ENCODE measurements at regions not wholly inside any gene's neighbourhood (a gene's known extent, or its start where the extent isn't known, plus 50 kb on each side); places are given as distances from the start of the nearest gene placed in this dataset.

DNA sequence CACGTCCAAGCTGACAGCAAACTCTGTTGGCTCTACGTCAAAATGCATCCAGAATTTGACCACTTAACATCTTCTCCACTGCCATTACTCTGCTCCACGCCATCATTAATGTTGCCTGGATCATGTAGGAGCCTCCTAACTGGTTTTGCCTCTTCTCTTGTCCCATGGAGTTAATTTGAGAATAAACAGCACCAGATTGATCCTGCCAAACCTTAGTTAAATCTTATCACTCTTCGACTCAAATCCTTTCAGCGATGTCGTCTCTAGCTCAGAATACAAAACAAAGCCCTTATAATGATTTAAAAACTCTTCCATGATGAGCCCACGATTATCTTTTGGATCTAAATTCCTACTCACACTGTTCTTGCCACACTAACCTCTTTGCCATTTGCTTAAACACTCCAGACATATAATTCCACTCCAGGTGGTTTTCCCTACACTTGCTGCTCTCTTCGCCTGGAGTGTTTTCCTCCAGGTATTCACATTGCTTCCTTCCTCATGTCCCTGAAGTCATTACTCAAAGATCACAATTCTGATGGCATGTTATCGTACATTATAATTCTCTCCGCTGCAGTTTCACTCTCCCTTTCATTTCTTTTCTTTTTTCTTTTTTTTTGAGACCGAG lies 90.7 kb upstream of the KCNK2 start:
- H2AFZ ChIP-seq (ENCODE audit: low read length), result no peak overlapping the region
- no peak overlapping the region for H2BK15ac ChIP-seq (ENCODE audit: low read length)
- H3K36me3 ChIP-seq (replicated peaks in 1 of 2; ENCODE audit: control insufficient read depth in 2 of 2, insufficient read depth in 2 of 2, low read length in 2 of 2), result no peaks in the 10 kb centered on the region
- no peak overlapping the region for H2AK5ac ChIP-seq (ENCODE audit: low read depth, low read length)
- H3K79me1 ChIP-seq (ENCODE audit: low read depth, low read length), result no peaks in the 10 kb centered on the region
- no peak overlapping the region for H3K27ac ChIP-seq (replicated peaks; ENCODE audit: low read length)
- no peak for DNase-seq (ENCODE audit: low spot score)
- H3K14ac ChIP-seq (ENCODE audit: low read length), result no peak overlapping the region
- no peak overlapping the region for H4K91ac ChIP-seq (ENCODE audit: low read depth, low read length, poor library complexity)
- no peak overlapping the region for H3K18ac ChIP-seq (ENCODE audit: low read length)
- H3K23ac ChIP-seq (ENCODE audit: low read depth, low read length, poor library complexity), result no peak overlapping the region
- H4K8ac ChIP-seq (ENCODE audit: low read depth, low read length), result no peak overlapping the region
- H3K27me3 ChIP-seq (ENCODE audit: control insufficient read depth in 3 of 3, insufficient read depth in 3 of 3, low read depth in 1 of 3, low read length in 3 of 3), result no peaks in the 10 kb centered on the region
- no peak overlapping the region for H3K4me3 ChIP-seq (ENCODE audit: low read length in 2 of 2)
- H2BK12ac ChIP-seq (ENCODE audit: low read length), result no peak overlapping the region
- H3K9ac ChIP-seq (ENCODE audit: low read depth, low read length, poor library complexity), result no peak overlapping the region
- no CpG with 5 or more reads among the region's 11 CpGs for WGBS, 2 donors (ENCODE audit: extremely low coverage in 2 of 2, insufficient read length in 2 of 2, insufficient replicate concordance in 1 of 2)
- no peaks in the 10 kb centered on the region for H3K4me1 ChIP-seq (ENCODE audit: control insufficient read depth in 2 of 2, insufficient read depth in 1 of 2, low read depth in 1 of 2, low read length in 2 of 2)
- no peak overlapping the region for H2BK5ac ChIP-seq (ENCODE audit: low read length)
- no peak overlapping the region for H3K4ac ChIP-seq (ENCODE audit: low read length)
- H3K4me2 ChIP-seq (ENCODE audit: insufficient read depth, low read length, poor library complexity, severe bottlenecking), result no peak overlapping the region
- no peaks in the 10 kb centered on the region for H3K9me3 ChIP-seq (replicated peaks in 1 of 2; ENCODE audit: control insufficient read depth in 2 of 2, insufficient read depth in 1 of 2, low read depth in 1 of 2, low read length in 2 of 2)
- H2BK120ac ChIP-seq (ENCODE audit: low read depth, low read length), result no peak overlapping the region

DNA sequence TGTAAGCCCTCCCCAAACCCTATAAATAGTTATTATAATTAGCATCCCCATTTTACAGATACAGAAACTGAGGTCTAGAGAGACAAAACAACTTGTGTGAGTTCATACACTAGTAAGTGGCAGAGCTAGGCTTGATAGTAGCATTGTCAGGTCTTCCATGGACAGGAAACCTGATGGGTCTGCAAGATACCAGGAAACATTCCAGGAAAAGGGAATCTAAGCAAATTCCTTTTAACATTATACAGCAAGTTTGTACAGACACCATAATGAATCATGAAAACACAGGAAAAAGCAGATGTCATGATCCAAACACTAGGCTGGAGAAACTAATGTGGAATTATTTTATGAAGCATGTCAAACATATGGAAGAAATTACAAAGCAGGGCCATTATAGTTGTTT lies 89.1 kb upstream of the KCNK2 start:
- no peak overlapping the region for H3K14ac ChIP-seq (ENCODE audit: low read length)
- no peak overlapping the region for H3K23ac ChIP-seq (ENCODE audit: low read depth, low read length, poor library complexity)
- H3K36me3 ChIP-seq (replicated peaks in 1 of 2; ENCODE audit: control insufficient read depth in 2 of 2, insufficient read depth in 2 of 2, low read length in 2 of 2), result no peaks in the 10 kb centered on the region
- H2BK15ac ChIP-seq (ENCODE audit: low read length), result no peak overlapping the region
- H3K27me3 ChIP-seq (ENCODE audit: control insufficient read depth in 3 of 3, insufficient read depth in 3 of 3, low read depth in 1 of 3, low read length in 3 of 3), result no peaks in the 10 kb centered on the region
- no peak overlapping the region for H3K9ac ChIP-seq (ENCODE audit: low read depth, low read length, poor library complexity)
- no peak overlapping the region for H2BK12ac ChIP-seq (ENCODE audit: low read length)
- H3K4me2 ChIP-seq (ENCODE audit: insufficient read depth, low read length, poor library complexity, severe bottlenecking), result no peak overlapping the region
- H3K9me3 ChIP-seq (replicated peaks in 1 of 2; ENCODE audit: control insufficient read depth in 2 of 2, insufficient read depth in 1 of 2, low read depth in 1 of 2, low read length in 2 of 2), result no peaks in the 10 kb centered on the region
- H4K8ac ChIP-seq (ENCODE audit: low read depth, low read length), result no peak overlapping the region
- H3K4me1 ChIP-seq (ENCODE audit: control insufficient read depth in 2 of 2, insufficient read depth in 1 of 2, low read depth in 1 of 2, low read length in 2 of 2), result no peaks in the 10 kb centered on the region
- H4K91ac ChIP-seq (ENCODE audit: low read depth, low read length, poor library complexity), result no peak overlapping the region
- H2BK5ac ChIP-seq (ENCODE audit: low read length), result no peak overlapping the region
- H2AK5ac ChIP-seq (ENCODE audit: low read depth, low read length), result no peak overlapping the region
- H2BK120ac ChIP-seq (ENCODE audit: low read depth, low read length), result no peak overlapping the region
- no peak overlapping the region for H3K4ac ChIP-seq (ENCODE audit: low read length)
- H3K18ac ChIP-seq (ENCODE audit: low read length), result no peak overlapping the region
- no peaks in the 10 kb centered on the region for H3K79me1 ChIP-seq (ENCODE audit: low read depth, low read length)
- no peak overlapping the region for H3K27ac ChIP-seq (replicated peaks; ENCODE audit: low read length)
- no peak overlapping the region for H3K4me3 ChIP-seq (ENCODE audit: low read length in 2 of 2)
- no peak overlapping the region for H2AFZ ChIP-seq (ENCODE audit: low read length)
- DNase-seq (ENCODE audit: low spot score), result no peak

DNA sequence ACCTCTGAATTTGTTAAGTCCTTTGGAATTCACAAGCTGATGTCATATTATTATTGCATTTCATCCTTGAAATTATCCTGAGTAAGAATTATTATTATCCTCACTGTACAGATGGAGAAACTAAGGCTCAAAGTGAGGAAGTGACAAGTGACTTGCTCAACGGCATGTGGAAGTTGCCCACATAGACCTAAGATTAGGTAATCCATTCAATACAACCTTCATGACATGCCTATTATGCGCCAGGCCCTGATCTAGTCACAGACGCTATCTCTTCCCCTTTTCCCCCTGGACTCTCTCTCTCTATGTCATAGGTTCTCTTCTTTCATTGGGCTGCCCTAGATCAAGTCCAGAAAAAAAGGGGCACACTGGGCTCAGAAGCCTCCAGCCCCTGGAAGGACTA lies 84.9 kb upstream of the KCNK2 start:
- Histone ChIP-seq H2BK15ac (ENCODE audit: low read length) (no peak overlapping the region), H3K18ac (ENCODE audit: low read length) (no peak overlapping the region), H3K79me1 (ENCODE audit: low read depth, low read length) (no peaks in the 10 kb centered on the region), H3K23ac (ENCODE audit: low read depth, low read length, poor library complexity) (no peak overlapping the region), H2AFZ (ENCODE audit: low read length) (no peak overlapping the region), H3K14ac (ENCODE audit: low read length) (no peak overlapping the region), H2BK5ac (ENCODE audit: low read length) (no peak overlapping the region), H3K27me3 (ENCODE audit: control insufficient read depth in 3 of 3, insufficient read depth in 3 of 3, low read depth in 1 of 3, low read length in 3 of 3) (no peaks in the 10 kb centered on the region), H3K36me3 (replicated peaks in 1 of 2; ENCODE audit: control insufficient read depth in 2 of 2, insufficient read depth in 2 of 2, low read length in 2 of 2) (no peaks in the 10 kb centered on the region), H3K4ac (ENCODE audit: low read length) (no peak overlapping the region), H3K27ac (replicated peaks; ENCODE audit: low read length) (no peak overlapping the region), H2AK5ac (ENCODE audit: low read depth, low read length) (no peak overlapping the region), H3K9ac (ENCODE audit: low read depth, low read length, poor library complexity) (no peak overlapping the region), H2BK120ac (ENCODE audit: low read depth, low read length) (no peak overlapping the region), H2BK12ac (ENCODE audit: low read length) (no peak overlapping the region), H3K9me3 (replicated peaks in 1 of 2; ENCODE audit: control insufficient read depth in 2 of 2, insufficient read depth in 1 of 2, low read depth in 1 of 2, low read length in 2 of 2) (no peaks in the 10 kb centered on the region), H3K4me1 (ENCODE audit: control insufficient read depth in 2 of 2, insufficient read depth in 1 of 2, low read depth in 1 of 2, low read length in 2 of 2) (no peaks in the 10 kb centered on the region), H3K4me3 (ENCODE audit: low read length in 2 of 2) (no peak overlapping the region), H4K91ac (ENCODE audit: low read depth, low read length, poor library complexity) (no peak overlapping the region), H3K4me2 (ENCODE audit: insufficient read depth, low read length, poor library complexity, severe bottlenecking) (no peak overlapping the region), H4K8ac (ENCODE audit: low read depth, low read length) (no peak overlapping the region)
- no peak for DNase-seq (ENCODE audit: low spot score)
- WGBS, 2 donors (ENCODE audit: extremely low coverage in 2 of 2, insufficient read length in 2 of 2, insufficient replicate concordance in 1 of 2), result no CpG with 5 or more reads among the region's 3 CpGs

DNA sequence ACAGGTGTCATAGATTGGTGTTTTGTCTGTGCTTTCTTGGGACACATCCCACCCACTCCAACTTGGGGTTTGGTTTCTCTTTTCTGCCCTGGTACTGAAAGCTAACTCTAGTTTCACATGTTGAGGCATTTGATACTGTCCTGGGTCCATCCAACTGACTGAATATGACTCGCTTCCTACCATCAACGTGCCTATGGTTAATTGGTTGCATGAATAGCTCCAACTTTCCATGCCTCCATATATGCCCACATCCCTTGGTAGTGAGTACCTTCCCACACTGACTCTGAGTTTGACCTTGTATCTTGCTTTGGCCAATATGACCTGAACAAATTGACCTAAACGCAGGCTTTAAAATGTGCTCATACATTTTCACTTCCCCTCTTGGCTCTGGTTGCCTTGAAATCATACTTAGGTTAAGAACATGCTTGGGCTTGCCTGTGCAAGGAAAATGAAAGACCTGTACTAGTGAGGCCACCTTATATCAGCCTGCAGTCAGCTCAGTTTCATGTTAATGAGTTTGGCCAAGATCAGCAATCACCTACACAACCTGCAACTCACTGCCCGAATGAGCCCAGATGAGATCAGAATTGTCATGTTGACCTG lies 81.0 kb upstream of the KCNK2 start:
- Histone ChIP-seq H3K23ac (ENCODE audit: low read depth, low read length, poor library complexity) (no peak overlapping the region), H2AFZ (ENCODE audit: low read length) (no peak overlapping the region), H3K4me1 (ENCODE audit: control insufficient read depth in 2 of 2, insufficient read depth in 1 of 2, low read depth in 1 of 2, low read length in 2 of 2) (no peaks in the 10 kb centered on the region), H3K4me3 (ENCODE audit: low read length in 2 of 2) (no peak overlapping the region), H3K27ac (replicated peaks; ENCODE audit: low read length) (no peak overlapping the region), H3K9ac (ENCODE audit: low read depth, low read length, poor library complexity) (no peak overlapping the region), H2BK12ac (ENCODE audit: low read length) (no peak overlapping the region), H4K8ac (ENCODE audit: low read depth, low read length) (no peak overlapping the region), H3K4me2 (ENCODE audit: insufficient read depth, low read length, poor library complexity, severe bottlenecking) (no peak overlapping the region), H3K36me3 (replicated peaks in 1 of 2; ENCODE audit: control insufficient read depth in 2 of 2, insufficient read depth in 2 of 2, low read length in 2 of 2) (no peaks in the 10 kb centered on the region), H2BK15ac (ENCODE audit: low read length) (no peak overlapping the region), H4K91ac (ENCODE audit: low read depth, low read length, poor library complexity) (no peak overlapping the region), H3K79me1 (ENCODE audit: low read depth, low read length) (no peaks in the 10 kb centered on the region), H3K4ac (ENCODE audit: low read length) (no peak overlapping the region), H2AK5ac (ENCODE audit: low read depth, low read length) (no peak overlapping the region), H2BK120ac (ENCODE audit: low read depth, low read length) (no peak overlapping the region), H2BK5ac (ENCODE audit: low read length) (no peak overlapping the region), H3K14ac (ENCODE audit: low read length) (no peak overlapping the region), H3K27me3 (ENCODE audit: control insufficient read depth in 3 of 3, insufficient read depth in 3 of 3, low read depth in 1 of 3, low read length in 3 of 3) (no peaks in the 10 kb centered on the region), H3K18ac (ENCODE audit: low read length) (no peak overlapping the region), H3K9me3 (replicated peaks in 1 of 2; ENCODE audit: control insufficient read depth in 2 of 2, insufficient read depth in 1 of 2, low read depth in 1 of 2, low read length in 2 of 2) (no peaks in the 10 kb centered on the region)
- WGBS, 2 donors (ENCODE audit: extremely low coverage in 2 of 2, insufficient read length in 2 of 2, insufficient replicate concordance in 1 of 2), result no CpG with 5 or more reads among the region's 4 CpGs
- DNase-seq (ENCODE audit: low spot score), result no peak

Data from neuronal stem cell (in vitro differentiated cells).